ENCODE measurements at regions not wholly inside any gene's neighbourhood (a gene's known extent, or its start where the extent isn't known, plus 50 kb on each side); places are given as distances from the start of the nearest gene placed in this dataset.

GRCh38 chr6:80472271-80472670 lies 365.8 kb downstream of the BCKDHB start (continued):
- TF ChIP-seq EP300 (IDR thresholded peaks at IDR 0.05; ENCODE audit: borderline replicate concordance in 1 of 2, control insufficient read depth in 1 of 2, low read depth in 2 of 2, low read length in 2 of 2) (no peak), STAT3 (IDR thresholded peaks at IDR 0.05; ENCODE audit: low read depth, low read length) (no peak), SMARCA5 (IDR thresholded peaks at IDR 0.05) (no peak), NBN (IDR thresholded peaks at IDR 0.05) (no peak), ZNF24 (IDR thresholded peaks at IDR 0.05) (no peak), BRCA1 (IDR thresholded peaks at IDR 0.05; ENCODE audit: low read depth, low read length) (no peak), TAF1 (IDR thresholded peaks at IDR 0.05; ENCODE audit: borderline replicate concordance, low read depth, low read length) (no peak), TBL1XR1 (IDR thresholded peaks at IDR 0.05; ENCODE audit: low read depth, low read length) (no peak)

- intact Hi-C loops (cut with micrococcal nuclease; ENCODE audit: unreplicated experiment), result loop anchor here (10.0 kb wide), 1 partner anchor 255 kb away; no protein-coding TSS in a partner anchor
- RAD21 ChIA-PET (ENCODE audit: unreplicated experiment), result no interaction called here
- no TSS peak for BruUV-seq (replicated peaks)
- TF ChIP-seq DPF2 (IDR thresholded peaks at IDR 0.05), result no peak
- no peak for TF ChIP-seq NRF1 (conservative IDR thresholded peaks at IDR 0.05; ENCODE audit: low read depth, low read length)
- no peak for TF ChIP-seq ATF7 (IDR thresholded peaks at IDR 0.05; ENCODE audit: low read depth)
- TF ChIP-seq SMAD1 (IDR thresholded peaks at IDR 0.05; ENCODE audit: low read depth, partially characterized antibody), result no peak
- TF ChIP-seq PAX5 (IDR thresholded peaks at IDR 0.05; ENCODE audit: borderline replicate concordance, low read depth, low read length), result no peak
- no peak for TF ChIP-seq PBX3 (IDR thresholded peaks at IDR 0.05; ENCODE audit: insufficient replicate concordance, low read depth, low read length)
- TF ChIP-seq ZNF622 (IDR thresholded peaks at IDR 0.05), result no peak
- TF ChIP-seq GATAD2B (conservative IDR thresholded peaks at IDR 0.05; ENCODE audit: low read depth), result no peak
- no peak for TF ChIP-seq SIX5 (IDR thresholded peaks at IDR 0.05; ENCODE audit: low read depth, low read length, severe bottlenecking)
- no peak for TF ChIP-seq CEBPZ (IDR thresholded peaks at IDR 0.05; ENCODE audit: low read depth, low read length)
- TF ChIP-seq ATF2 (IDR thresholded peaks at IDR 0.05; ENCODE audit: low read length), result no peak
Measured at GRCh38 chr6:80469977-80470376, 363.5 kb downstream of the BCKDHB start.

More at GRCh38 chr6:80469977-80470376, 363.5 kb downstream of the BCKDHB start:
- no peak for DNase-seq (ENCODE audit: low read depth, low spot score)
- Histone ChIP-seq H3K27me3 (replicated peaks in 1 of 2; ENCODE audit: control insufficient read depth in 2 of 2, insufficient read depth in 2 of 2, low read length in 1 of 2) (no peaks in the 10 kb centered on the region), H3K27ac (ENCODE audit: control insufficient read depth, insufficient read depth) (no peak overlapping the region), H3K9me3 (replicated peaks; ENCODE audit: control insufficient read depth, insufficient read depth, low read length) (no peaks in the 10 kb centered on the region), H2AFZ (ENCODE audit: control insufficient read depth, low read depth, low read length) (no peak overlapping the region), H3K36me3 (ENCODE audit: control insufficient read depth in 2 of 2, insufficient read depth in 2 of 2, low read length in 1 of 2) (no peaks in the 10 kb centered on the region), H3K4me1 (ENCODE audit: control insufficient read depth, insufficient read depth, low read length) (no peaks in the 10 kb centered on the region), H3K79me2 (ENCODE audit: control insufficient read depth, insufficient read depth, low read length) (no peaks in the 10 kb centered on the region), H4K20me1 (ENCODE audit: control insufficient read depth, insufficient read depth) (no peaks in the 10 kb centered on the region), H3K4me2 (ENCODE audit: control insufficient read depth, insufficient read depth) (no peak overlapping the region), H3K4me3 (no peak overlapping the region), H3K9ac (ENCODE audit: control insufficient read depth, insufficient read depth, low read length) (no peak overlapping the region)
- POLR2A ChIA-PET, result no interaction called here
- WGBS (ENCODE audit: insufficient coverage, insufficient replicate concordance, low lambda C conversion rate, missing lambda C conversion rate), result 23% methylated on average over 2 of the region's 2 CpGs
- in situ Hi-C loops (cut with MboI), result no loop called here
- no peak for FAIRE-seq
- no peak for ATAC-seq
- CTCF ChIA-PET, result interaction anchor here (1.1 kb wide), 1 partner anchor 35 kb away, joined by 3 read pairs; no protein-coding TSS in a partner anchor
- SMC1A ChIA-PET (ENCODE audit: uncharacterized antibody, unreplicated experiment), result no interaction called here
